ENCODE measurements at regions not wholly inside any gene's neighbourhood (a gene's known extent, or its start where the extent isn't known, plus 50 kb on each side); places are given as distances from the start of the nearest gene placed in this dataset.
"Not testable (repeated sequence)": the region's sequence is repeated elsewhere in the genome, so short reads cannot be mapped to it uniquely, and the experiment has no call there.

- no peak for DNase-seq
Measured at GRCh38 chr2:153420394-153420793, 58.2 kb downstream of the RPRM start.

- no peak for DNase-seq
Measured at GRCh38 chr2:153417077-153417476, 61.5 kb downstream of the RPRM start.

GRCh38 chr2:153416071-153416470 is 62.5 kb downstream of the RPRM start:
- no peak for DNase-seq

GRCh38 chr2:153408710-153409385 is 69.7 kb downstream of the RPRM start:
- DNase-seq, result no peak

GRCh38 chr2:153405196-153405595 is 73.4 kb downstream of the RPRM start:
- DNase-seq, result no peak

GRCh38 chr2:153404792-153405191 is 73.8 kb downstream of the RPRM start:
- DNase-seq, result no peak

GRCh38 chr2:153403940-153404339 is 74.6 kb downstream of the RPRM start:
- no peak for DNase-seq

- DNase-seq, result not testable (repeated sequence)
Measured at GRCh38 chr2:153403352-153403751, 75.2 kb downstream of the RPRM start.

- no peak for DNase-seq
Measured at GRCh38 chr2:153394686-153395085, 83.9 kb downstream of the RPRM start.

- no peak for DNase-seq
Measured at GRCh38 chr2:153394247-153394646, 84.3 kb downstream of the RPRM start.

- no peak for DNase-seq
Measured at GRCh38 chr2:153393518-153393917, 85.0 kb downstream of the RPRM start.

- no peak for DNase-seq
Measured at GRCh38 chr2:153391131-153391530, 87.4 kb downstream of the RPRM start.

GRCh38 chr2:153388246-153388645 is 90.3 kb downstream of the RPRM start:
- no peak for DNase-seq

GRCh38 chr2:153387203-153387602 is 91.4 kb downstream of the RPRM start:
- DNase-seq, result no peak

GRCh38 chr2:153386481-153386897 is 92.1 kb downstream of the RPRM start:
- no peak for DNase-seq

- no peak for DNase-seq
Measured at GRCh38 chr2:153373510-153374279, 104.9 kb downstream of the RPRM start.

- DNase-seq, result no peak
Measured at GRCh38 chr2:153360239-153360638, 118.3 kb downstream of the RPRM start.

- no peak for DNase-seq
Measured at GRCh38 chr2:153354377-153354776, 124.2 kb downstream of the RPRM start.

- DNase-seq, result no peak
Measured at GRCh38 chr2:153349603-153350002, 129.0 kb downstream of the RPRM start.

GRCh38 chr2:153347818-153348495 is 130.6 kb downstream of the RPRM start:
- no peak for DNase-seq

GRCh38 chr2:153320879-153321278 is 157.7 kb downstream of the RPRM start:
- DNase-seq, result no peak

GRCh38 chr2:153311432-153311831 is 167.1 kb downstream of the RPRM start:
- no peak for DNase-seq

- DNase-seq, result no peak
Measured at GRCh38 chr2:153308466-153308865, 170.1 kb downstream of the RPRM start.

GRCh38 chr2:153307223-153307622 is 171.3 kb downstream of the RPRM start:
- DNase-seq, result no peak

Measured in CD4-positive, alpha-beta T cell treated with Interleukin-4 for 4 hours (primary cell).